NCI-H1105 treated with DMSO at 0.1 percent for 48 hours (cell line): ENCODE measurements at regions not wholly inside any gene's neighbourhood (a gene's known extent, or its start where the extent isn't known, plus 50 kb on each side); places are given as distances from the start of the nearest gene placed in this dataset.
A peak's percentile ranks its signal among the peaks of the same experiment; 100 is the strongest.

Source experiments
- DNase-seq: peaks from one replicate; lab custom pipeline; 2025; lab: John Stamatoyannopoulos, UW

- no peak for DNase-seq
Observed at GRCh38 chr6:151701911-151702562, 105.4 kb upstream of the ESR1 start.

- no peak for DNase-seq
Observed at GRCh38 chr6:151702851-151703658, 104.4 kb upstream of the ESR1 start.

DNA sequence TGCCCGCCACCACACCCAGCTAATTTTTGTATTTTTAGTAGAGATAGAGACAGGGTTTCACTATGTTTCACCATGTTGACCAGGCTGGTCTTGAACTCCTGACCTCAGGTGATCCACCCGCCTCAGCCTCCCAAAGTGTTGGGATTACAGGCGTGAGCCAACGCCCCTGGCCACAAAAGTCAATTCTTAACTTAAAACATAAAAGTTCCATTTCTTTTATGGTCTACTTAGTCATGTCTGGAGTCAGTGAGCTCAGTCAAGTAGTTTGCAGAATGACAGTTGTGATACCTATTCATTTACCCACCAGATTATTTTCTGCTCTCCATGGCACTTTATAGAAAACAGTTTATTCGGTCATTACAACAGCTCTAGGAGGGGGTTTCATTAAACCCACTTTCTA lies 103.1 kb upstream of the ESR1 start:
- no peak for DNase-seq

DNA sequence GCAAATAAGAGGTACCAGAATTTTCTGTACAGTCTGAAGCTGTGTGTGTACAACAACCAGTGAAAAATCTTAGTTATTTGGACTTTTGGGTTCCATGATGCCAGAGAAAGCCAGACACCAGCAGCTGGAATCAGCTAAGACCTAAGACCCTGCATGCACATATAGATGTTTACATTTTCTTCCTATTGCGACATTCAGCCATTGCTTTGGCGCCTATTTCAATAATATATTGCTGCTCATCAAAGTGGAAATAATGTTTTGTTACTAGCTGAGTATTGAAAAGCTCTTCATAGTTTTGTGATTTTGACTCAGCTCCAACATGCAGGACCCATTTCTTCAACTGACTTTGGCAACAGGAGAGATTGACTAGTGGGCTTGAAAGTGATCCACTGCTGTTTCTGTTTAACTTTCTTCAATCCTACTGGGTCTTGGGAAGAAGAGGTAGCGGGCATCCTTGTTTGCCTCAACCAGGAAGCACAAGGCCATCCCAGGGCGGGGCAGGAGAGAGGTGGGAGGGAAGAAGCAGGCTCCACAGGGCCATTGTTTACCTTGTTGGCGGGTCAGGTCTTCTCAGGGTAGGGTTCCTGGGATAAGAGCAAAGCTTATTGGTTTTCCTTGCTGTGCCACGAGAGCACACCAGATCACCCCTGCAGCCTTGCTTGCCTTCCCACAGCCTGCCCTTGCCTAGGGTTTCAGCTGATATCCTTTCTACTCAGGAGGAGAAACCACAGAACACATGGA lies 101.3 kb upstream of the ESR1 start:
- DNase-seq: no peak

- no peak for DNase-seq
Observed at GRCh38 chr6:151709329-151709728, 98.2 kb upstream of the ESR1 start.

DNA sequence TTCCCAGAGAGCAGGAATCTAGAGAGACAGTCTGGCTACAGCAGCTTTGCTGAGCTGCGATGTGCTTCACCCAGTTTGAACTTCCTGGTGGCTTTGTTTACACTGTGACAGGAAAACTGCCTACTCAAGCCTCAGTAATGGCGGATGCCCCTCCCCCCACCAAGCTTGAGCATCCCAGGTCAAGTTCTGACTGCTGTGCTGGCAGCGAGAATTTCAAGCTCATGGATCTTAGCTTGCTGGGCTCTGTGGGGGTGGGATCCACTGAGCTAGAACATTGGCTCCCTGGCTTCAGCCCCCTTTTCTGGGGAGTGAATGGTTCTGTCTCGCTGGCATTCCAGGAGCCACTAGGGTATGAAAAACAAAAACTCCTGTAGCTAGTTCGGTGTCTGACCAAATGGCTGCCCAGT lies 91.0 kb upstream of the ESR1 start:
- DNase-seq: peak; percentile 5

DNA sequence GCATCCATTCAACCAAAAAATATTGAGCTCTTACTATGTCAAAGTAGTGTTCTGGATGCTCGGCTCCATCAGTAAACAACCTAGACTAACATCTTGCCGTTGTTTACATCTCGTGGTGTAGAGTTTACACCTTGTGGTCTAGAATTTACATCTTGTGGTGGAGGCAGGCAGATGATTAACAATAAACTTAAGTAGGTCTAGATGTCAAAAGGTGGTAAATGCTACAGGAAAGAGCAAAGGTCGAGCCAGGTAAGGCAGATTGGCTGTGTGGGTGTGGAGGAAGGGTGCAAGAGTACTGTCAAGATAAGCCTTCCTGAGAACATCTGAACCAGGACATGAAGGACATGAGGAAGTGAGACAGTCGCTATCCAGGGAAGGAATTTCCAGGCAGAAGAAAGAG lies 88.4 kb upstream of the ESR1 start:
- DNase-seq: no peak

DNA sequence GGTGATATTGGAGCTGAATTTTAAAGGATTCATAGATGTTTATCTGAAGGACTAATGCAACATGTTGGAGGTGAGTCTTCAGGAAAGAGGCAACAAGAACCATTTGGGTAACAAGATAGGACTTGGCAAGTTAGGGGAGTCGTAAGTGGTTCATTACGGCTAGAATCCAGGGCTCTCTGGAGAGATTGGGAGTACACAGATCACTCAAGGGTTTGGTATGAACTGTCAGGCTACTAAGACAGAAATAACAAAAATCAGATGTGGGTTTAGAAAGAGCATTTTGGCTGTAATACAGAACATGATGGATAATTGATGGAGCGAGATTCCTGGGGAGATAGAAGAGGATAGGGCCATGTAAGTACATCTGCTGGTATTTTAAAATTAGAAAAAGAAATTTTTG lies 86.3 kb upstream of the ESR1 start:
- no peak for DNase-seq

GRCh38 chr6:151721671-151722070 lies 85.8 kb upstream of the ESR1 start:
- no peak for DNase-seq

- no peak for DNase-seq
Observed at GRCh38 chr6:151722342-151722741, 85.1 kb upstream of the ESR1 start.

DNA sequence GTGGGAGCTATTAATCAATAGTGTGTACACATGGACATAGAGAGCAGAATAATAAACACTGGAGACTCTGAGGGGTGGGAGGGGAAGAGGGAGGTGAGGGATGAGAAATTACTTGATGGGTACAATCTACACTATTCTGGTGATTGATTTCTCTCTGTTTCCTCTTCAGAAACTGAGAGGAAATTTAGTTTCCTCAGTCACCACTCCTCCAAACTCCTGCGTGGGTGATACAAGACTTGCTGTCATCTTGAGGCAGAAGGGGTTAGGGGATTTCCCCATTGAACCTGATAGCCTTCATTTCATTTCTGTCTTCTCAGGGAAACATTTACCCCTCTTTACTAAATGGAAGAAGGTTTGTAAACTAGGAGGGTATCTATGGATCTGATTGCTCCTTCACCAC lies 84.3 kb upstream of the ESR1 start:
- no peak for DNase-seq

GRCh38 chr6:151729829-151730495 lies 77.5 kb upstream of the ESR1 start:
- no peak for DNase-seq

GRCh38 chr6:151730496-151730870 lies 77.0 kb upstream of the ESR1 start:
- DNase-seq: no peak

DNA sequence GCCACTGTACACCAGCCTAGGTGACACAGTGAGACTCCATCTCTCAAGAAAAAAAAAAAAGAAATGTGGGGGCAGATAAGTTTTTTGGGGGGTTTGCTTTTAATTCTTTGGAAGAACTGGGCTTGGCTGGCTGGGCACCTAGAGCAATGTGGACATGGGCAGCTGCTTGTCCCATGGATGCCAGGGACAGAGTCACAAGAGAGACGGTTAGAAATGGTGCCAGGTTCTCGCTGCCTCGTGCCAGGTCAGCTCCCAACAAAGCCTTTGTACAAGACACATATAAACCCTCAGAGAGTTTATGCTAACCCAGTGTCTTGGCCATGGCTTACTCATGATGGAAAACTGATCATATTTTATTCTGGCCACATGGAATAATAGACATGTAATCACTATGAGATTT lies 76.2 kb upstream of the ESR1 start:
- no peak for DNase-seq

- DNase-seq: no peak
Observed at GRCh38 chr6:151733680-151734320, 73.7 kb upstream of the ESR1 start.

- DNase-seq: no peak
Observed at GRCh38 chr6:151738267-151738666, 69.2 kb upstream of the ESR1 start.

GRCh38 chr6:151738960-151739359 lies 68.5 kb upstream of the ESR1 start:
- DNase-seq: no peak

DNA sequence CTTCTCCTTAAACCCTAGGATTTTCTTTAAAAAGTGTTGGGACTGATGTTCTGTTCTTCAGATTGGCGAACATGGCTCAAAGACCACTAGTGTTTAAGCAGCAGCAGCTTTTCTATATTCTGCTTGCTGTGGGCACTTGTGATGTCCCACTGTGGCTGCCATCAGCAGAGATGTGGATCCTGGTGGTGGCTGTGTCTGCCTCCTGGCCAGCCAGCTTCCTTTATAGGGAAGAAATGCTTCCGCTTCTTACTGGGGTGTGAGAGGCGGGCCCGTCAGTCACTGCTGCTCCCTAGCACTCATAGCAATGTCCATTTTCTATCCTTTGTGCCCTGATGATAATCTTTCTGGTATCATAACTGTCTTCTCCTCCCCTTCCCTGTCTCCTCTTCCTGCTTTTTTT lies 66.7 kb upstream of the ESR1 start:
- no peak for DNase-seq

- no peak for DNase-seq
Observed at GRCh38 chr6:151747896-151748295, 59.6 kb upstream of the ESR1 start.

- no peak for DNase-seq
Observed at GRCh38 chr6:151749341-151749740, 58.1 kb upstream of the ESR1 start.

GRCh38 chr6:151753581-151753980 lies 53.9 kb upstream of the ESR1 start:
- DNase-seq: no peak

DNA sequence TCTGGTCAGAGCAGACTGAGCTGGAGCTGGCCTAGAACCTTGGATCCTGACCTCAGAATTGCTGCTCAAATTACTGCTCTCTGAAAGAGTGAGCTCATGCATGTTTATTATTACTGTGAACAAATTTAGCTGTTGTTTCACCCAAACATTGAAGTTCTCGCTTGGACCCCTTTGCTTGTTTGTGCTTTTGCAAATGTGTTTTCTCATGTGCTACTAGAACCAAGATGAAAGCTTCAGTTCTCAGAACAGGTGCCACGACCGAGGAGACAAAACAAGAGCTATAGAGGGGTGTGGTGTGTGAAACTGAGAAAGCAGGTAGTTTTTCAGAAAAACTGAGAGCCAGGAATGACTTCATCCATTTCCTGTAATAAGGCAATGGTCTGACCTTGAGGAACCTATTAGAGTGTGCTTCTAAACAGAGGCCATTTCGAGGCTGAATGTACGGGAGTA lies 50.0 kb upstream of the ESR1 start:
- DNase-seq: no peak
